ENCODE measurements at regions not wholly inside any gene's neighbourhood (a gene's known extent, or its start where the extent isn't known, plus 50 kb on each side); places are given as distances from the start of the nearest gene placed in this dataset.

GRCh38 chr13:21833921-21834320 is 163.0 kb downstream of the FGF9 start:
- TF ChIP-seq ZNF143 (CRISPR knock-in tag; IDR thresholded peaks at IDR 0.05) (no peak), ZBTB12 (CRISPR knock-in tag; IDR thresholded peaks at IDR 0.05) (no peak), ZNF274 (IDR thresholded peaks at IDR 0.05; ENCODE audit: borderline replicate concordance, low read depth, low read length) (no peak), ATF2 (CRISPR knock-in tag; IDR thresholded peaks at IDR 0.05) (no peak), CTCF (IDR thresholded peaks at IDR 0.05 in 2 of 3, conservative IDR thresholded peaks at IDR 0.05 in 1 of 3; ENCODE audit: insufficient read depth in 2 of 3, low read depth in 1 of 3, low read length in 3 of 3) (no peak), ZBTB8A (IDR thresholded peaks at IDR 0.05; ENCODE audit: partially characterized antibody) (no peak), CREM (IDR thresholded peaks at IDR 0.05; ENCODE audit: low read depth) (no peak), EP300 (IDR thresholded peaks at IDR 0.05; ENCODE audit: low read length) (no peak), ZNF830 (CRISPR knock-in tag; IDR thresholded peaks at IDR 0.05) (no peak), TAF1 (IDR thresholded peaks at IDR 0.05; ENCODE audit: control insufficient read depth, extremely low read depth, insufficient read depth, low read length, severe bottlenecking) (no peak), E4F1 (CRISPR knock-in tag; IDR thresholded peaks at IDR 0.05; ENCODE audit: borderline replicate concordance) (no peak)
